ENCODE measurements at regions not wholly inside any gene's neighbourhood (a gene's known extent, or its start where the extent isn't known, plus 50 kb on each side); places are given as distances from the start of the nearest gene placed in this dataset.

- DNase-seq (ENCODE audit: low spot score), result no peak
Observed at GRCh38 chr5:53826504-53826903, 266.1 kb downstream of the NDUFS4 start.

GRCh38 chr5:53827211-53827651 is 266.8 kb downstream of the NDUFS4 start:
- DNase-seq (ENCODE audit: low spot score), result no peak

- no peak for DNase-seq (ENCODE audit: low spot score)
Observed at GRCh38 chr5:53831496-53831895, 271.1 kb downstream of the NDUFS4 start.

Measured in SW480 (cell line).